ENCODE measurements at regions not wholly inside any gene's neighbourhood (a gene's known extent, or its start where the extent isn't known, plus 50 kb on each side); places are given as distances from the start of the nearest gene placed in this dataset.

DNA sequence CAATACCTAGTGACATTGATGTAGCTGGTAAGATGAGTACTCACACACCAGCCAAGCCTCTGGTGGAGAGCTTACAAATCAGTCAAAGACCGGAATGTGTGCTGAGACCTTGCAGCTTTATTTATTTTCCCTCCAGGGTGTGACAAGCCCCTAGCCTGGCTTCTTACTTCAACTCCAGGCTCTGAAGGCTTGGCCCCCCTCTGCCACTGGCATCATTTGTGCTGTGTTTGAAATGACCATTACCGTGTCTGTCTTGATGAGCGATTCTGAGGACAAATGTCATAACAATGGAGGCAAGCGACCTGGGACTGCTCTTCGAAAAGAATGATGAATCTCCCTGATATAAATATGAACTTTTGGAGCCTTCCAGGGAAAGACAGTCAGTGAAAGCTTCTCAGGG is 749.9 kb upstream of the HS6ST1 start:
- BruUV-seq (replicated peaks): no TSS peak
- H3K4me1 Mint-ChIP-seq (ENCODE audit: low read depth, unreplicated experiment): no peaks in the 10 kb centered on the region
- Histone ChIP-seq H3K4me1 (no peaks in the 10 kb centered on the region), H3K36me3 (ENCODE audit: control insufficient read depth, insufficient read depth, low read length) (no peaks in the 10 kb centered on the region), H3K27me3 (replicated peaks; ENCODE audit: control insufficient read depth, insufficient read depth, low read length) (no peaks in the 10 kb centered on the region), H3K4me3 (ENCODE audit: low read depth, low read length) (no peak overlapping the region), H3K9me3 (no peaks in the 10 kb centered on the region)
- no peak for DNase-seq
- intact Hi-C loops (cut with micrococcal nuclease; ENCODE audit: unreplicated experiment): no loop called here
- POLR2A ChIA-PET: no interaction called here
- no peaks in the 10 kb centered on the region for H3K9me3 Mint-ChIP-seq (ENCODE audit: unreplicated experiment)
- TF ChIP-seq, protein P1, sequence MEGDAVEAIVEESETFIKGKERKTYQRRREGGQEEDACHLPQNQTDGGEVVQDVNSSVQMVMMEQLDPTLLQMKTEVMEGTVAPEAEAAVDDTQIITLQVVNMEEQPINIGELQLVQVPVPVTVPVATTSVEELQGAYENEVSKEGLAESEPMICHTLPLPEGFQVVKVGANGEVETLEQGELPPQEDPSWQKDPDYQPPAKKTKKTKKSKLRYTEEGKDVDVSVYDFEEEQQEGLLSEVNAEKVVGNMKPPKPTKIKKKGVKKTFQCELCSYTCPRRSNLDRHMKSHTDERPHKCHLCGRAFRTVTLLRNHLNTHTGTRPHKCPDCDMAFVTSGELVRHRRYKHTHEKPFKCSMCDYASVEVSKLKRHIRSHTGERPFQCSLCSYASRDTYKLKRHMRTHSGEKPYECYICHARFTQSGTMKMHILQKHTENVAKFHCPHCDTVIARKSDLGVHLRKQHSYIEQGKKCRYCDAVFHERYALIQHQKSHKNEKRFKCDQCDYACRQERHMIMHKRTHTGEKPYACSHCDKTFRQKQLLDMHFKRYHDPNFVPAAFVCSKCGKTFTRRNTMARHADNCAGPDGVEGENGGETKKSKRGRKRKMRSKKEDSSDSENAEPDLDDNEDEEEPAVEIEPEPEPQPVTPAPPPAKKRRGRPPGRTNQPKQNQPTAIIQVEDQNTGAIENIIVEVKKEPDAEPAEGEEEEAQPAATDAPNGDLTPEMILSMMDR (IDR thresholded peaks at IDR 0.05; ENCODE audit: insufficient read depth in 1 of 2, low read depth in 1 of 2, low read length in 1 of 2, severe bottlenecking in 1 of 2, unreplicated experiment in 1 of 2): no peak
- no peaks in the 10 kb centered on the region for H3K36me3 Mint-ChIP-seq (ENCODE audit: insufficient read depth, unreplicated experiment)
- H3K27me3 Mint-ChIP-seq (ENCODE audit: insufficient read depth, unreplicated experiment): no peaks in the 10 kb centered on the region
- CTCF ChIA-PET: no interaction called here
- H3K4me3 Mint-ChIP-seq (ENCODE audit: unreplicated experiment): no peak overlapping the region
- H3K27ac Mint-ChIP-seq (ENCODE audit: unreplicated experiment): no peak overlapping the region

DNA sequence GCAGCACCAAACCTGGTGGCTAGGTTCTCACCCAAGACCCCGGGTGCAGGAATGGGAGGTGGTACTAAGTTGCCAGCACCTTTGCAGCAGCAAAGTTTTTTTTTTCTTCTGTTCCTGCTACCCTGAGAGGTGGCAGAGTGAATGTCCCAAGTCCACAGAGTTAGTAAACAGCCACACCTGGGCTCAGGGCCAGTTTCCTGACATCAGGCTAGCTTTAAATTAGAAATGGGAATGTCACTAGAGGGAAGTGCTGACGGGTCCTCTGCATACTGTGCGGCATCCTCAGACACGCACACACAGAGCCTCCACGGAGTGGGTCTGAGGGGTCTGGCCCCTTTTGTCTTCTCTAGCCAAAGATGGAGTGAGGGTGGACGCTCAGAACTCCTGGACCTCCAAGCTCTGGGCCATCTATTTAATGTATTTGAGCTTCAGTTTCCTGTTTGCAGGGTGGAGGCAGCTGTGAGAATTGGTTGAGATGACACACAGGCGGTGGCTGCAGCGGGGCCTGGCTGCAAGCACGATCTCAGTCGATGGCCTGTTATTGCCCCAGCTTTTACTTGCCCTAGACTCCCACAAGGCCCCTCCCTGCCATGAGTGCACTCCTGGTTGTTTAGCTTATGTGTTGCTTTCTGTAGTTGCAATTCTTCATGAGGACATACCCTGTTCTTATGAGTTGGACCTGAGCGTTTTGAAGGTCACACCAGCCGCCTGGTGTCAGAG is 751.4 kb upstream of the HS6ST1 start:
- intact Hi-C loops (cut with micrococcal nuclease; ENCODE audit: unreplicated experiment): no loop called here
- H3K4me3 Mint-ChIP-seq (ENCODE audit: unreplicated experiment): no peak overlapping the region
- H3K27ac Mint-ChIP-seq (ENCODE audit: unreplicated experiment): no peak overlapping the region
- POLR2A ChIA-PET: no interaction called here
- no TSS peak for BruUV-seq (replicated peaks)
- CTCF ChIA-PET: no interaction called here
- Histone ChIP-seq H3K9me3 (no peaks in the 10 kb centered on the region), H3K27me3 (replicated peaks; ENCODE audit: control insufficient read depth, insufficient read depth, low read length) (no peaks in the 10 kb centered on the region), H3K36me3 (ENCODE audit: control insufficient read depth, insufficient read depth, low read length) (no peaks in the 10 kb centered on the region), H3K4me3 (ENCODE audit: low read depth, low read length) (no peak overlapping the region), H3K4me1 (peaks cover 9% of the 10 kb centered on the region; the same call in 1 of the 2 replicates)
- peaks cover 10% of the 10 kb centered on the region for H3K4me1 Mint-ChIP-seq (ENCODE audit: low read depth, unreplicated experiment)
- no peaks in the 10 kb centered on the region for H3K27me3 Mint-ChIP-seq (ENCODE audit: insufficient read depth, unreplicated experiment)
- H3K36me3 Mint-ChIP-seq (ENCODE audit: insufficient read depth, unreplicated experiment): no peaks in the 10 kb centered on the region
- TF ChIP-seq, protein P1 (IDR thresholded peaks at IDR 0.05; ENCODE audit: insufficient read depth in 1 of 2, low read depth in 1 of 2, low read length in 1 of 2, severe bottlenecking in 1 of 2, unreplicated experiment in 1 of 2): no peak
- no peak for DNase-seq
- no peaks in the 10 kb centered on the region for H3K9me3 Mint-ChIP-seq (ENCODE audit: unreplicated experiment)

DNA sequence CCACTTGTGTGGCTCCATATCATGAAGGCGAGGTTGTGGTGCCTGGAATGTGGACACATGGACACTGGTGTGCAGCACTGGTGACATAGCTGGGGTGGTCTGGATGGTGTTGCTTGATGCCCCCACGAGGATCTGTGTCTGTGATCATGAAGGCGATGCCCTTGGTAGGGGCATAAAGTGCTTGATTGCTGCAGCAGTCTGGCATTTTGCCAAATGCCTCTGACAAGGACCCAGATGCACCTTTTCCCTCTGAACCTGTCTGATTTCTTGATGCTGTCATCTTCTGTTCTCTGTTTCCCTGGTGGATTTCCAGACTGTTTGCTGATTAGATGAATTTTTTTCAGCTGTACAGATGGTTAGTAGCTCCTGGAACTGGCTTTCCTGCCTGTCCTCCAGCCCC is 752.0 kb upstream of the HS6ST1 start:
- no peak overlapping the region for H3K27ac Mint-ChIP-seq (ENCODE audit: unreplicated experiment)
- no peak for DNase-seq
- no peaks in the 10 kb centered on the region for H3K36me3 ChIP-seq (ENCODE audit: control insufficient read depth, insufficient read depth, low read length)
- no peaks in the 10 kb centered on the region for H3K27me3 ChIP-seq (replicated peaks; ENCODE audit: control insufficient read depth, insufficient read depth, low read length)
- intact Hi-C loops (cut with micrococcal nuclease; ENCODE audit: unreplicated experiment): no loop called here
- ChIA-PET CTCF (no interaction called here), POLR2A (no interaction called here)
- H3K27me3 Mint-ChIP-seq (ENCODE audit: insufficient read depth, unreplicated experiment): no peaks in the 10 kb centered on the region
- no peaks in the 10 kb centered on the region for H3K9me3 Mint-ChIP-seq (ENCODE audit: unreplicated experiment)
- no peak overlapping the region for H3K4me3 ChIP-seq (ENCODE audit: low read depth, low read length)
- no peaks in the 10 kb centered on the region for H3K36me3 Mint-ChIP-seq (ENCODE audit: insufficient read depth, unreplicated experiment)
- no peak overlapping the region for H3K4me3 Mint-ChIP-seq (ENCODE audit: unreplicated experiment)
- TF ChIP-seq, protein P1 (IDR thresholded peaks at IDR 0.05; ENCODE audit: insufficient read depth in 1 of 2, low read depth in 1 of 2, low read length in 1 of 2, severe bottlenecking in 1 of 2, unreplicated experiment in 1 of 2): no peak
- peaks cover 13% of the 10 kb centered on the region for H3K4me1 Mint-ChIP-seq (ENCODE audit: low read depth, unreplicated experiment)
- no peaks in the 10 kb centered on the region for H3K9me3 ChIP-seq
- peaks cover 9% of the 10 kb centered on the region; the same call in 1 of the 2 replicates for H3K4me1 ChIP-seq
- BruUV-seq (replicated peaks): no TSS peak

Measured in Caco-2 (cell line).